HL-60/S4 (cell line): ENCODE measurements at regions not wholly inside any gene's neighbourhood (a gene's known extent, or its start where the extent isn't known, plus 50 kb on each side); places are given as distances from the start of the nearest gene placed in this dataset.

Source experiments
- in situ Hi-C: fragments of 300-500 bp; cut with MboI; formaldehyde crosslinking; loops from 2 replicates; pipeline ENCODE4 v1.14.3; 2022; ENCODE audit warnings: low sequenced_read_pairs

GRCh38 chr7:17678896-17679295 lies 261.4 kb downstream of the SNX13 start:
- in situ Hi-C loops: loop anchor here (25.0 kb wide), 1 partner anchor 658 kb away; no protein-coding TSS in a partner anchor

GRCh38 chr7:17679458-17679857 lies 260.8 kb downstream of the SNX13 start:
- in situ Hi-C loops: loop anchor here (25.0 kb wide), 1 partner anchor 658 kb away; no protein-coding TSS in a partner anchor

- in situ Hi-C loops: loop anchor here (25.0 kb wide), 1 partner anchor 657 kb away; no protein-coding TSS in a partner anchor
These were observed 260.3 kb downstream of the SNX13 start for GRCh38 chr7:17680026-17680425.

GRCh38 chr7:17680943-17681351 lies 259.3 kb downstream of the SNX13 start:
- in situ Hi-C loops: loop anchor here (25.0 kb wide), 1 partner anchor 656 kb away; no protein-coding TSS in a partner anchor

- in situ Hi-C loops: loop anchor here (25.0 kb wide), 1 partner anchor 655 kb away; no protein-coding TSS in a partner anchor
These were observed 258.3 kb downstream of the SNX13 start for GRCh38 chr7:17681965-17682364.

GRCh38 chr7:17682586-17682985 lies 257.7 kb downstream of the SNX13 start:
- in situ Hi-C loops: loop anchor here (25.0 kb wide), 1 partner anchor 655 kb away; no protein-coding TSS in a partner anchor

GRCh38 chr7:17685141-17685540 lies 255.2 kb downstream of the SNX13 start:
- in situ Hi-C loops: loop anchor here (25.0 kb wide), 1 partner anchor 652 kb away; no protein-coding TSS in a partner anchor

GRCh38 chr7:17687361-17687760 lies 252.9 kb downstream of the SNX13 start:
- in situ Hi-C loops: loop anchor here (25.0 kb wide), 1 partner anchor 650 kb away; no protein-coding TSS in a partner anchor

- in situ Hi-C loops: loop anchor here (25.0 kb wide), 1 partner anchor 648 kb away; no protein-coding TSS in a partner anchor
These were observed 250.9 kb downstream of the SNX13 start for GRCh38 chr7:17689361-17689902.

- in situ Hi-C loops: loop anchor here (25.0 kb wide), 1 partner anchor 647 kb away; no protein-coding TSS in a partner anchor
These were observed 250.3 kb downstream of the SNX13 start for GRCh38 chr7:17690030-17690429.

GRCh38 chr7:17696422-17696821 lies 243.9 kb downstream of the SNX13 start:
- in situ Hi-C loops: loop anchor here (25.0 kb wide), 1 partner anchor 641 kb away; no protein-coding TSS in a partner anchor

GRCh38 chr7:17697128-17697881 lies 243.0 kb downstream of the SNX13 start:
- in situ Hi-C loops: loop anchor here (25.0 kb wide), 1 partner anchor 640 kb away; no protein-coding TSS in a partner anchor

GRCh38 chr7:17699696-17700095 lies 240.6 kb downstream of the SNX13 start:
- in situ Hi-C loops: loop anchor here (25.0 kb wide), 1 partner anchor 638 kb away; no protein-coding TSS in a partner anchor

- in situ Hi-C loops: no loop called here
These were observed 240.2 kb downstream of the SNX13 start for GRCh38 chr7:17700138-17700537.

GRCh38 chr7:17706275-17706674 lies 234.0 kb downstream of the SNX13 start:
- in situ Hi-C loops: no loop called here

GRCh38 chr7:17706734-17707133 lies 233.6 kb downstream of the SNX13 start:
- in situ Hi-C loops: no loop called here

- in situ Hi-C loops: no loop called here
These were observed 231.2 kb downstream of the SNX13 start for GRCh38 chr7:17709127-17709526.

GRCh38 chr7:17709599-17709998 lies 230.7 kb downstream of the SNX13 start:
- in situ Hi-C loops: no loop called here

GRCh38 chr7:17710312-17710711 lies 230.0 kb downstream of the SNX13 start:
- in situ Hi-C loops: no loop called here

GRCh38 chr7:17713584-17713983 lies 226.7 kb downstream of the SNX13 start:
- in situ Hi-C loops: no loop called here

- in situ Hi-C loops: no loop called here
These were observed 223.5 kb downstream of the SNX13 start for GRCh38 chr7:17716816-17717215.

- in situ Hi-C loops: no loop called here
These were observed 220.3 kb downstream of the SNX13 start for GRCh38 chr7:17719998-17720397.
